Left renal pelvis (tissue), 4 donors: ENCODE measurements at regions not wholly inside any gene's neighbourhood (a gene's known extent, or its start where the extent isn't known, plus 50 kb on each side); places are given as distances from the start of the nearest gene placed in this dataset.

Experiments
- DNase-seq, 4 donors: peaks; one replicate each; pipeline ENCODE4 v3.0.0-alpha.2; 2013; ENCODE audit warnings: low read depth in 4 of 4, low spot score in 3 of 4

- DNase-seq: no peak
Observed at GRCh38 chr9:85430659-85431338, 311.0 kb downstream of the AGTPBP1 start.

GRCh38 chr9:85428230-85428629 is 313.5 kb downstream of the AGTPBP1 start:
- peak in 1 of 4 donors; percentile 51 for DNase-seq

- no peak for DNase-seq
Observed at GRCh38 chr9:85427772-85428171, 314.0 kb downstream of the AGTPBP1 start.

GRCh38 chr9:85425153-85425611 is 316.6 kb downstream of the AGTPBP1 start:
- peak in 3 of 4 donors; percentile 62 to 88 (median 79) for DNase-seq

GRCh38 chr9:85423422-85423821 is 318.3 kb downstream of the AGTPBP1 start:
- no peak for DNase-seq

- DNase-seq: no peak
Observed at GRCh38 chr9:85421641-85422040, 320.1 kb downstream of the AGTPBP1 start.

- peak in 2 of 4 donors; percentile 53 to 60 for DNase-seq
Observed at GRCh38 chr9:85420750-85421149, 321.0 kb downstream of the AGTPBP1 start.

GRCh38 chr9:85417674-85418073 is 324.1 kb downstream of the AGTPBP1 start:
- DNase-seq: no peak

GRCh38 chr9:85416715-85417114 is 325.0 kb downstream of the AGTPBP1 start:
- DNase-seq: no peak

GRCh38 chr9:85414390-85414789 is 327.4 kb downstream of the AGTPBP1 start:
- no peak for DNase-seq

GRCh38 chr9:85408494-85408893 is 333.3 kb downstream of the AGTPBP1 start:
- no peak for DNase-seq

GRCh38 chr9:85405566-85405950 is 336.2 kb downstream of the AGTPBP1 start:
- DNase-seq: no peak

GRCh38 chr9:85404911-85405565 is 336.7 kb downstream of the AGTPBP1 start:
- DNase-seq: no peak

- no peak for DNase-seq
Observed at GRCh38 chr9:85402551-85402950, 339.2 kb downstream of the AGTPBP1 start.

- DNase-seq: no peak
Observed at GRCh38 chr9:85401998-85402397, 339.8 kb downstream of the AGTPBP1 start.

GRCh38 chr9:85397005-85397404 is 344.7 kb downstream of the AGTPBP1 start:
- no peak for DNase-seq

GRCh38 chr9:85392260-85392659 is 349.5 kb downstream of the AGTPBP1 start:
- no peak for DNase-seq

- no peak for DNase-seq
Observed at GRCh38 chr9:85377731-85378289, 363.9 kb downstream of the AGTPBP1 start.

GRCh38 chr9:85368781-85369180 is 373.0 kb downstream of the AGTPBP1 start:
- DNase-seq: no peak

GRCh38 chr9:85359161-85359560 is 382.6 kb downstream of the AGTPBP1 start:
- DNase-seq: no peak

GRCh38 chr9:85349046-85349445 is 392.7 kb downstream of the AGTPBP1 start:
- DNase-seq: no peak

GRCh38 chr9:85347541-85347940 is 394.2 kb downstream of the AGTPBP1 start:
- DNase-seq: no peak
